Mesenchymal stem cell (in vitro differentiated cells and primary cell): ENCODE measurements at regions not wholly inside any gene's neighbourhood (a gene's known extent, or its start where the extent isn't known, plus 50 kb on each side); places are given as distances from the start of the nearest gene placed in this dataset.

ENCODE experiments used
- DNase-seq: peaks from one replicate; pipeline ENCODE4 v3.0.0-alpha.2; 2013
- H2AFZ ChIP-seq: one replicate; pipeline ENCODE4 v1.6.1; 2013; ENCODE audit warnings: low read depth, mild to moderate bottlenecking, control low read depth, inconsistent platforms, low read length, moderate library complexity
- H2AK5ac ChIP-seq: 2 replicates; pipeline ENCODE4 v1.6.1; 2013; ENCODE audit warnings: low read length, moderate library complexity, mild to moderate bottlenecking, inconsistent platforms; ENCODE audit not compliant: severe bottlenecking
- H2BK120ac ChIP-seq: one replicate; pipeline ENCODE4 v1.6.1; 2013; ENCODE audit warnings: low read depth, mild to moderate bottlenecking, inconsistent platforms, low read length, moderate library complexity
- H2BK12ac ChIP-seq, 2 experiments: one replicate each; pipeline ENCODE4 v1.6.1; 2013; ENCODE audit warnings: inconsistent platforms in 2 of 2, low read length in 2 of 2, mild to moderate bottlenecking in 2 of 2, moderate library complexity in 2 of 2, control low read depth in 1 of 2
- H2BK15ac ChIP-seq: one replicate; pipeline ENCODE4 v1.6.1; 2013; ENCODE audit warnings: mild to moderate bottlenecking, low read depth, inconsistent platforms; ENCODE audit not compliant: poor library complexity, severe bottlenecking
- H2BK5ac ChIP-seq: 2 replicates; pipeline ENCODE4 v1.6.1; 2013; ENCODE audit warnings: low read depth, mild to moderate bottlenecking, low read length, control low read depth, inconsistent platforms; ENCODE audit not compliant: poor library complexity, severe bottlenecking
- H3K14ac ChIP-seq, 2 experiments: one replicate each; pipeline ENCODE4 v1.6.1; 2013; ENCODE audit warnings: inconsistent platforms in 2 of 2, low read length in 2 of 2, control low read depth in 1 of 2, mild to moderate bottlenecking in 1 of 2, moderate library complexity in 1 of 2
- H3K18ac ChIP-seq, 2 experiments: one replicate each; pipeline ENCODE4 v1.6.1; 2013; ENCODE audit warnings: inconsistent platforms in 2 of 2, low read length in 2 of 2, control low read depth in 1 of 2, low read depth in 1 of 2, mild to moderate bottlenecking in 1 of 2
- H3K23ac ChIP-seq, 2 experiments: one replicate each; pipeline ENCODE4 v1.6.1; 2013; ENCODE audit warnings: inconsistent platforms in 2 of 2, low read length in 2 of 2, mild to moderate bottlenecking in 2 of 2, moderate library complexity in 2 of 2, control low read depth in 1 of 2
- H3K27ac ChIP-seq: 2 replicates; pipeline ENCODE4 v1.5.1; 2013; ENCODE audit warnings: mild to moderate bottlenecking, moderate library complexity, low read length, control low read depth, inconsistent platforms; ENCODE audit not compliant: poor library complexity, severe bottlenecking
- H3K27me3 ChIP-seq, 2 experiments: 2 replicates each; pipeline versions ENCODE4 v1.6.1 to v1.7.0; 2013; ENCODE audit warnings: low read length in 2 of 2, mild to moderate bottlenecking in 2 of 2, moderate library complexity in 2 of 2, control low read depth in 1 of 2, inconsistent platforms in 1 of 2; ENCODE audit not compliant: control insufficient read depth in 1 of 2, insufficient read depth in 1 of 2
- H3K36me3 ChIP-seq, 2 experiments: 2 replicates each; pipeline versions ENCODE4 v1.6.1 to v1.7.0; 2013; ENCODE audit warnings: low read length in 2 of 2, control low read depth in 1 of 2, inconsistent platforms in 1 of 2, low read depth in 1 of 2, mild to moderate bottlenecking in 1 of 2; ENCODE audit not compliant: insufficient read depth in 2 of 2, control insufficient read depth in 1 of 2
- H3K4ac ChIP-seq, 2 experiments: one replicate each; pipeline ENCODE4 v1.6.1; 2013; ENCODE audit warnings: inconsistent platforms in 2 of 2, low read length in 2 of 2, mild to moderate bottlenecking in 2 of 2, moderate library complexity in 2 of 2, control low read depth in 1 of 2, low read depth in 1 of 2
- H3K4me1 ChIP-seq: 2 replicates; pipeline ENCODE4 v1.6.1; 2013; ENCODE audit warnings: low read depth, low read length, control low read depth; ENCODE audit not compliant: control insufficient read depth, insufficient read depth
- H3K4me2 ChIP-seq: 2 replicates; pipeline ENCODE4 v1.6.1; 2013; ENCODE audit warnings: low read length, mild to moderate bottlenecking, inconsistent platforms; ENCODE audit not compliant: poor library complexity, severe bottlenecking
- H3K4me3 ChIP-seq, 2 experiments: 2 replicates each; pipeline versions ENCODE4 v1.5.1 to v1.7.0; 2013; ENCODE audit warnings: low read length in 2 of 2, mild to moderate bottlenecking in 2 of 2, control low read depth in 1 of 2, low read depth in 1 of 2; ENCODE audit not compliant: insufficient read depth in 1 of 2
- H3K79me1 ChIP-seq: replicated peaks from 2 replicates; pipeline ENCODE4 v1.6.1; 2013; ENCODE audit warnings: mild to moderate bottlenecking, control low read depth, low read length, inconsistent platforms; ENCODE audit not compliant: poor library complexity, severe bottlenecking
- H3K9ac ChIP-seq: 2 replicates; pipeline ENCODE4 v1.7.0; 2013; ENCODE audit warnings: mild to moderate bottlenecking, low read length, moderate library complexity
- H3K9me3 ChIP-seq: 2 replicates; pipeline ENCODE4 v1.7.0; 2013; ENCODE audit warnings: mild to moderate bottlenecking, low read length; ENCODE audit not compliant: control insufficient read depth
- H4K8ac ChIP-seq: one replicate; pipeline ENCODE4 v1.6.1; 2013; ENCODE audit warnings: inconsistent platforms, mild to moderate bottlenecking, low read length, moderate library complexity
- H4K91ac ChIP-seq: one replicate; pipeline ENCODE4 v1.6.1; 2013; ENCODE audit warnings: mild to moderate bottlenecking, low read length, inconsistent platforms
- WGBS: methylation state at CpG from one replicate; pipeline ENCODE4 v1.1.7; 2013; ENCODE audit warnings: mixed read lengths; 5-methylcytosine and 5-hydroxymethylcytosine counted together

DNA sequence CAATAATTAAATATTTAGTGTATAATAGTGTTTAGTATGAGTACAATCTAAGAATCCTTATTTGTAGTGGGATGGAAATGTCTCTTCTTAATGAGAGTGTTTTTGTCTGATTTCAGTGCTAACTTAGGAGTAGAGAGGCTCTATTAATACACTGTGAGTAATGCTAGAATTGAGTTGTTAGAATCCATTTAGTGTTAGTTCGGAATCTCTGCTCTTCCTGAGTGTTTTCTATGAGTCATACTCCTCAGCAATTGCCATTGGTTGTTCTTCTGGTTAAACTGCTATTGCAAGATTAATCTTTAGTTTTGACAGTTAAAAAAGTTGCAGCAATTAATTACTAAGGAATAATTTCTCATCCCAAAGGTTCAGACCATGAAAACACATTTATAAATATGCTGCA lies 828.6 kb upstream of the POU3F3 start:
- no peak overlapping the region for H3K4me3 ChIP-seq
- H3K4me2 ChIP-seq, result no peak overlapping the region
- no peaks in the 10 kb centered on the region for H3K9me3 ChIP-seq
- no peak overlapping the region for H3K18ac ChIP-seq
- H3K23ac ChIP-seq, result no peak overlapping the region
- no peak overlapping the region for H2AFZ ChIP-seq
- no peaks in the 10 kb centered on the region for H3K36me3 ChIP-seq
- no peak overlapping the region for H4K91ac ChIP-seq
- no peak overlapping the region for H2BK12ac ChIP-seq
- H2BK15ac ChIP-seq, result no peak overlapping the region
- H3K4me1 ChIP-seq, result no peaks in the 10 kb centered on the region
- no peak overlapping the region for H4K8ac ChIP-seq
- H3K27ac ChIP-seq, result no peak overlapping the region
- no peak overlapping the region for H3K14ac ChIP-seq
- no peaks in the 10 kb centered on the region for H3K79me1 ChIP-seq
- H2AK5ac ChIP-seq, result no peak overlapping the region
- no peaks in the 10 kb centered on the region for H3K27me3 ChIP-seq
- H2BK120ac ChIP-seq, result no peak overlapping the region
- WGBS, result 43% methylated on average over 1 of the region's 1 CpG
- H3K4ac ChIP-seq, result no peak overlapping the region
- H3K9ac ChIP-seq, result no peak overlapping the region
- H2BK5ac ChIP-seq, result no peak overlapping the region
- DNase-seq, result no peak

DNA sequence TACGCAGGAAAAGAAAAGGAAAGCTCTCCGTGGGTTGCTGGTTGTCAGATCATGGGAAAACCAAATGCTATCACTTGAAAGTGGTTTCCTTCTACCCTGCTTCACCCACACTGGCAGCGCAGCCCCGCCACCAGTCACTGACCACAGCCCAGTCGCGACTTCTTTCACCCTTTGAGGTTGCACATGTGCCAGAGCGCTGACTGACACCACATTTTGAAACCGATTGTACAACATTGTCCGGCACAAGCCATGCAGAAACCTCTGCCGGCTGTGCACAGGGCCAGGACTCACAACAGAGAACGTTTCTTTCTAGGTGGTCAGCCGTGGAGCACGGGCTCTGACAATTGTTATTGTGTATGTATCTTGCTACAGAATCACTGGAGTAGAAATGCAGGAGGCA lies 827.2 kb upstream of the POU3F3 start:
- Histone ChIP-seq H3K9ac (no peak overlapping the region), H3K27ac (no peak overlapping the region), H3K4me3 (no peak overlapping the region), H4K91ac (no peak overlapping the region), H3K9me3 (no peaks in the 10 kb centered on the region), H3K4me1 (no peaks in the 10 kb centered on the region), H2BK15ac (no peak overlapping the region), H3K79me1 (no peaks in the 10 kb centered on the region), H3K14ac (no peak overlapping the region), H4K8ac (no peak overlapping the region), H3K4me2 (no peak overlapping the region), H3K23ac (no peak overlapping the region), H2BK5ac (no peak overlapping the region), H3K36me3 (no peaks in the 10 kb centered on the region), H2BK120ac (no peak overlapping the region), H3K4ac (no peak overlapping the region), H2AFZ (no peak overlapping the region), H3K27me3 (no peaks in the 10 kb centered on the region), H2BK12ac (no peak overlapping the region), H2AK5ac (no peak overlapping the region), H3K18ac (no peak overlapping the region)
- 86% methylated on average over 12 of the region's 13 CpGs for WGBS
- no peak for DNase-seq

- Histone ChIP-seq H3K9ac (no peak overlapping the region), H3K27me3 (no peaks in the 10 kb centered on the region), H2AFZ (no peak overlapping the region), H3K18ac (no peak overlapping the region), H3K4me1 (no peaks in the 10 kb centered on the region), H3K9me3 (no peaks in the 10 kb centered on the region), H4K8ac (no peak overlapping the region), H4K91ac (no peak overlapping the region), H3K79me1 (no peaks in the 10 kb centered on the region), H2BK12ac (no peak overlapping the region), H3K23ac (no peak overlapping the region), H3K4me3 (no peak overlapping the region), H3K4me2 (no peak overlapping the region), H2BK120ac (no peak overlapping the region), H3K27ac (no peak overlapping the region), H2BK15ac (no peak overlapping the region), H2BK5ac (no peak overlapping the region), H2AK5ac (no peak overlapping the region), H3K36me3 (no peaks in the 10 kb centered on the region), H3K14ac (no peak overlapping the region), H3K4ac (no peak overlapping the region)
- WGBS, result no CpG with 5 or more reads among the region's 2 CpGs
- DNase-seq, result no peak
Observed at GRCh38 chr2:104027321-104027720, 826.6 kb upstream of the POU3F3 start.

DNA sequence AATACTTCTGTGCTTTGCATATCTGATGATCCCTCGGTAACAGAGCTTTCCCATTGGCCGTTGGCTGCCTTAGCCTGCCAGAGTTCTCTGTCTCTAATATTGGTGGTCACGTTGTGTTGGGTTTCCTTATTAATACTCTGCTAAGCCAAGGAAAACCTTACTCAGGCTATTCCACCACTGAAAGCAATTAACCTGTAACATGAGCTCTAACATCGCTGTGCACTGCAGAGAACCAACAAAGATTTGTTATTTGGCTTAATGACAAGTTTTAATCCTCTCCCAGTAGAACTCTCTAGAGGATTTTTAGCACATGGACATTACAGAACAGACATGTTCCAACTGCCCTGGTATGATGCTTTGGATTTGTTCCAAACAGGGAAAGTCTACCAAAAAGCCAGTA lies 825.9 kb upstream of the POU3F3 start:
- H3K18ac ChIP-seq, result no peak overlapping the region
- H3K9ac ChIP-seq, result no peak overlapping the region

More for the DNA sequence above, 825.9 kb upstream of the POU3F3 start:
- no peak overlapping the region for H3K14ac ChIP-seq
- H3K4me1 ChIP-seq, result no peaks in the 10 kb centered on the region
- H2BK15ac ChIP-seq, result no peak overlapping the region
- no peak for DNase-seq
- H3K23ac ChIP-seq, result no peak overlapping the region
- no peak overlapping the region for H3K4me3 ChIP-seq
- H3K79me1 ChIP-seq, result no peaks in the 10 kb centered on the region
- H2BK120ac ChIP-seq, result no peak overlapping the region
- H3K36me3 ChIP-seq, result no peaks in the 10 kb centered on the region
- H3K4me2 ChIP-seq, result no peak overlapping the region
- 81% methylated on average over 4 of the region's 4 CpGs for WGBS
- H3K27ac ChIP-seq, result no peak overlapping the region
- H3K27me3 ChIP-seq, result no peaks in the 10 kb centered on the region
- H2BK12ac ChIP-seq, result no peak overlapping the region
- no peak overlapping the region for H3K4ac ChIP-seq
- no peak overlapping the region for H2AK5ac ChIP-seq
- H4K8ac ChIP-seq, result no peak overlapping the region
- H3K9me3 ChIP-seq, result no peaks in the 10 kb centered on the region
- H4K91ac ChIP-seq, result no peak overlapping the region
- H2BK5ac ChIP-seq, result no peak overlapping the region
- no peak overlapping the region for H2AFZ ChIP-seq
